ENCODE measurements at regions not wholly inside any gene's neighbourhood (a gene's known extent, or its start where the extent isn't known, plus 50 kb on each side); places are given as distances from the start of the nearest gene placed in this dataset.

- TF ChIP-seq TCF7 (CRISPR knock-in tag; IDR thresholded peaks at IDR 0.05; ENCODE audit: low read depth) (no peak), GRHL2 (CRISPR knock-in tag; IDR thresholded peaks at IDR 0.05; ENCODE audit: insufficient replicate concordance, severe bottlenecking) (no peak), NFYB (CRISPR knock-in tag; conservative IDR thresholded peaks at IDR 0.05; ENCODE audit: low read depth) (no peak), GABPB1 (CRISPR knock-in tag; IDR thresholded peaks at IDR 0.05) (no peak), ATF6 (CRISPR knock-in tag; IDR thresholded peaks at IDR 0.05) (no peak), PRRX2 (CRISPR knock-in tag; IDR thresholded peaks at IDR 0.05) (no peak), NFATC4 (CRISPR knock-in tag; IDR thresholded peaks at IDR 0.05) (no peak)
These were observed 491.1 kb upstream of the LRRC7 start (continued) for GRCh38 chr1:69076631-69077030.

- peaks cover 6% of the 10 kb centered on the region for H3K36me3 Mint-ChIP-seq
- H3K4me3 Mint-ChIP-seq, result no peak overlapping the region; the same call in 1 of the 2 replicates
- H3K27me3 Mint-ChIP-seq (ENCODE audit: low read depth), result peaks cover 15% of the 10 kb centered on the region
- POLR2A ChIA-PET, result no interaction called here
- TF ChIP-seq ESRRA (CRISPR knock-in tag; IDR thresholded peaks at IDR 0.05; ENCODE audit: borderline replicate concordance), result no peak
- no peak for TF ChIP-seq MLX (CRISPR knock-in tag; IDR thresholded peaks at IDR 0.05)
- TF ChIP-seq ZNF396 (CRISPR knock-in tag; IDR thresholded peaks at IDR 0.05; ENCODE audit: borderline replicate concordance), result no peak
- no peak for TF ChIP-seq NFE2L1 (CRISPR knock-in tag; IDR thresholded peaks at IDR 0.05)
- no peak for TF ChIP-seq ZBTB21 (CRISPR knock-in tag; IDR thresholded peaks at IDR 0.05; ENCODE audit: borderline replicate concordance)
- TF ChIP-seq ZNF512 (CRISPR knock-in tag; IDR thresholded peaks at IDR 0.05; ENCODE audit: borderline replicate concordance), result no peak
- no peak for TF ChIP-seq SMAD4 (CRISPR knock-in tag; IDR thresholded peaks at IDR 0.05)
- TF ChIP-seq ZNF232 (CRISPR knock-in tag; IDR thresholded peaks at IDR 0.05), result no peak
- TF ChIP-seq ATF2 (CRISPR knock-in tag; IDR thresholded peaks at IDR 0.05; ENCODE audit: borderline replicate concordance, low read depth), result no peak
- no peak for TF ChIP-seq EMX1 (CRISPR knock-in tag; IDR thresholded peaks at IDR 0.05)
- TF ChIP-seq NR2C2 (CRISPR knock-in tag; IDR thresholded peaks at IDR 0.05), result no peak
- TF ChIP-seq CTCF (IDR thresholded peaks at IDR 0.05), result no peak
- TF ChIP-seq ZMAT4 (CRISPR knock-in tag; IDR thresholded peaks at IDR 0.05), result no peak
- no peak for TF ChIP-seq E2F4 (CRISPR knock-in tag; IDR thresholded peaks at IDR 0.05; ENCODE audit: borderline replicate concordance, low read depth)
- H3K9me3 Mint-ChIP-seq, result peaks cover 13% of the 10 kb centered on the region; the same call in 1 of the 2 replicates
- ATAC-seq, result peak; percentile 64
- H3K27ac Mint-ChIP-seq, result peak overlapping the region; percentile 90; the same call in 1 of the 2 replicates
- peaks cover 58% of the 10 kb centered on the region for H3K4me1 Mint-ChIP-seq
- CTCF ChIA-PET, result no interaction called here
- no peak for DNase-seq (ENCODE audit: low spot score)
These were observed 490.5 kb upstream of the LRRC7 start for GRCh38 chr1:69077198-69077597.

All from WTC11 (cell line).